NB4 (cell line): ENCODE measurements at regions not wholly inside any gene's neighbourhood (a gene's known extent, or its start where the extent isn't known, plus 50 kb on each side); places are given as distances from the start of the nearest gene placed in this dataset.

Experiments
- CTCF ChIP-seq: IDR thresholded peaks from one replicate; pipeline ENCODE4 v1.5.1; 2012; ENCODE audit warnings: low read depth, low read length
- MAX ChIP-seq: IDR thresholded peaks from 2 replicates; pipeline ENCODE4 v1.6.1; 2011; ENCODE audit warnings: low read depth, low read length
- MYC ChIP-seq: IDR thresholded peaks from 2 replicates; pipeline ENCODE4 v1.6.1; 2011; ENCODE audit warnings: low read depth, low read length
- POLR2A ChIP-seq: IDR thresholded peaks from 2 replicates; pipeline ENCODE4 v1.6.1; 2011; ENCODE audit warnings: mild to moderate bottlenecking; ENCODE audit not compliant: insufficient read length; ENCODE audit errors: extremely low read depth

- TF ChIP-seq CTCF (no peak), POLR2A (no peak), MYC (no peak), MAX (no peak)
Measured at GRCh38 chrX:34879346-34879745, 63.2 kb upstream of the FAM47B start.
